ENCODE measurements at regions not wholly inside any gene's neighbourhood (a gene's known extent, or its start where the extent isn't known, plus 50 kb on each side); places are given as distances from the start of the nearest gene placed in this dataset.

DNA sequence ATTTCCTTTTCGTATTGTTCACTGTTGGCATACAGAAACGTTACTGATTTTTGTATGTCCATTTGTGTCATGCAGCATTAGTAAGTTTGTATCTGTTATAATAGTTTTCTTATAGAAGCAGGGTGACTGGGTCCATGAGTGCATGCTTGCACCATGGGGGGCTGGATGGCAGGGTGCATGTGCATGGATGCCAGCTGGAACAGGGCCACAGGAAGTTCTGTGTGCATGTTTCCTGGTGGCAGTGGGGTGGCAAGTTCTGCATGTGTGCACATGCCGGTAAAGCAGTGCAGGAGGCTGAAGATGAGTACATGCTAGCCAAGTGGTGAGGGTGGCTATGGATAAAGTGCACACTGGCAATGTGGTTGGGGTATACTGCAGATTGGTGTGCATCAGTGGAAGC, 468.0 kb upstream of the KLHL4 start:
- no peaks in the 10 kb centered on the region for H3K9me3 ChIP-seq (ENCODE audit: control insufficient read depth, insufficient read depth, low read depth, low read length)
- no peaks in the 10 kb centered on the region for H4K20me1 ChIP-seq (ENCODE audit: control insufficient read depth, extremely low read depth, insufficient read depth, low read length)
- no peaks in the 10 kb centered on the region for H3K36me3 ChIP-seq (ENCODE audit: control insufficient read depth, insufficient read depth, low read length)
- no peak overlapping the region for H2AFZ ChIP-seq (ENCODE audit: low read length)
- H3K27me3 ChIP-seq (ENCODE audit: control insufficient read depth, insufficient read depth, low read length) = no peaks in the 10 kb centered on the region
- H3K79me2 ChIP-seq (ENCODE audit: control insufficient read depth, insufficient read depth, low read length) = no peaks in the 10 kb centered on the region
- no peak for TF ChIP-seq EZH2 (IDR thresholded peaks at IDR 0.05; ENCODE audit: low read length, missing control alignments)
- TF ChIP-seq, protein P1, sequence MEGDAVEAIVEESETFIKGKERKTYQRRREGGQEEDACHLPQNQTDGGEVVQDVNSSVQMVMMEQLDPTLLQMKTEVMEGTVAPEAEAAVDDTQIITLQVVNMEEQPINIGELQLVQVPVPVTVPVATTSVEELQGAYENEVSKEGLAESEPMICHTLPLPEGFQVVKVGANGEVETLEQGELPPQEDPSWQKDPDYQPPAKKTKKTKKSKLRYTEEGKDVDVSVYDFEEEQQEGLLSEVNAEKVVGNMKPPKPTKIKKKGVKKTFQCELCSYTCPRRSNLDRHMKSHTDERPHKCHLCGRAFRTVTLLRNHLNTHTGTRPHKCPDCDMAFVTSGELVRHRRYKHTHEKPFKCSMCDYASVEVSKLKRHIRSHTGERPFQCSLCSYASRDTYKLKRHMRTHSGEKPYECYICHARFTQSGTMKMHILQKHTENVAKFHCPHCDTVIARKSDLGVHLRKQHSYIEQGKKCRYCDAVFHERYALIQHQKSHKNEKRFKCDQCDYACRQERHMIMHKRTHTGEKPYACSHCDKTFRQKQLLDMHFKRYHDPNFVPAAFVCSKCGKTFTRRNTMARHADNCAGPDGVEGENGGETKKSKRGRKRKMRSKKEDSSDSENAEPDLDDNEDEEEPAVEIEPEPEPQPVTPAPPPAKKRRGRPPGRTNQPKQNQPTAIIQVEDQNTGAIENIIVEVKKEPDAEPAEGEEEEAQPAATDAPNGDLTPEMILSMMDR (conservative IDR thresholded peaks at IDR 0.05 in 1 of 2, IDR thresholded peaks at IDR 0.05 in 1 of 2; ENCODE audit: low read depth in 1 of 2, low read length in 2 of 2) = no peak
- no peak overlapping the region for H3K9ac ChIP-seq (ENCODE audit: insufficient read depth, low read length)
- no peak overlapping the region for H3K27ac ChIP-seq (ENCODE audit: insufficient read depth, low read length)
- no peaks in the 10 kb centered on the region for H3K4me1 ChIP-seq (ENCODE audit: control insufficient read depth, extremely low read depth, insufficient read depth, low read length)
- H3K4me3 ChIP-seq (replicated peaks in 1 of 4; ENCODE audit: control extremely low read depth in 1 of 4, insufficient read depth in 1 of 4, low read depth in 3 of 4, low read length in 4 of 4) = no peak overlapping the region
- no peak for DNase-seq (ENCODE audit: low read depth in 2 of 2)
- no peak overlapping the region for H3K4me2 ChIP-seq (ENCODE audit: extremely low read depth, insufficient read depth, low read length)

- no peak overlapping the region for H3K27ac ChIP-seq (ENCODE audit: insufficient read depth, low read length)
- no peak overlapping the region for H3K9ac ChIP-seq (ENCODE audit: insufficient read depth, low read length)
- no peaks in the 10 kb centered on the region for H3K36me3 ChIP-seq (ENCODE audit: control insufficient read depth, insufficient read depth, low read length)
- no peaks in the 10 kb centered on the region for H4K20me1 ChIP-seq (ENCODE audit: control insufficient read depth, extremely low read depth, insufficient read depth, low read length)
- no peaks in the 10 kb centered on the region for H3K9me3 ChIP-seq (ENCODE audit: control insufficient read depth, insufficient read depth, low read depth, low read length)
- H3K27me3 ChIP-seq (ENCODE audit: control insufficient read depth, insufficient read depth, low read length) = no peaks in the 10 kb centered on the region
- H3K4me1 ChIP-seq (ENCODE audit: control insufficient read depth, extremely low read depth, insufficient read depth, low read length) = no peaks in the 10 kb centered on the region
- peak; percentile 2 to 40 for DNase-seq (ENCODE audit: low read depth in 2 of 2)
- no peak overlapping the region for H2AFZ ChIP-seq (ENCODE audit: low read length)
- H3K4me3 ChIP-seq (replicated peaks in 1 of 4; ENCODE audit: control extremely low read depth in 1 of 4, insufficient read depth in 1 of 4, low read depth in 3 of 4, low read length in 4 of 4) = no peak overlapping the region
- TF ChIP-seq EZH2 (IDR thresholded peaks at IDR 0.05; ENCODE audit: low read length, missing control alignments) = no peak
- TF ChIP-seq, protein P1 (conservative IDR thresholded peaks at IDR 0.05 in 1 of 2, IDR thresholded peaks at IDR 0.05 in 1 of 2; ENCODE audit: low read depth in 1 of 2, low read length in 2 of 2) = no peak
- H3K79me2 ChIP-seq (ENCODE audit: control insufficient read depth, insufficient read depth, low read length) = no peaks in the 10 kb centered on the region
- no peak overlapping the region for H3K4me2 ChIP-seq (ENCODE audit: extremely low read depth, insufficient read depth, low read length)
Measured at GRCh38 chrX:87063642-87064041, 454.0 kb upstream of the KLHL4 start.

- Histone ChIP-seq H3K4me1 (ENCODE audit: control insufficient read depth, extremely low read depth, insufficient read depth, low read length) (no peaks in the 10 kb centered on the region), H3K36me3 (ENCODE audit: control insufficient read depth, insufficient read depth, low read length) (no peaks in the 10 kb centered on the region), H2AFZ (ENCODE audit: low read length) (no peak overlapping the region), H3K9me3 (ENCODE audit: control insufficient read depth, insufficient read depth, low read depth, low read length) (no peaks in the 10 kb centered on the region), H3K79me2 (ENCODE audit: control insufficient read depth, insufficient read depth, low read length) (no peaks in the 10 kb centered on the region), H3K4me3 (replicated peaks in 1 of 4; ENCODE audit: control extremely low read depth in 1 of 4, insufficient read depth in 1 of 4, low read depth in 3 of 4, low read length in 4 of 4) (no peak overlapping the region), H3K27me3 (ENCODE audit: control insufficient read depth, insufficient read depth, low read length) (no peaks in the 10 kb centered on the region), H3K9ac (ENCODE audit: insufficient read depth, low read length) (no peak overlapping the region), H4K20me1 (ENCODE audit: control insufficient read depth, extremely low read depth, insufficient read depth, low read length) (no peaks in the 10 kb centered on the region), H3K27ac (ENCODE audit: insufficient read depth, low read length) (no peak overlapping the region), H3K4me2 (ENCODE audit: extremely low read depth, insufficient read depth, low read length) (no peak overlapping the region)
- no peak for TF ChIP-seq EZH2 (IDR thresholded peaks at IDR 0.05; ENCODE audit: low read length, missing control alignments)
- TF ChIP-seq, protein P1 (conservative IDR thresholded peaks at IDR 0.05 in 1 of 2, IDR thresholded peaks at IDR 0.05 in 1 of 2; ENCODE audit: low read depth in 1 of 2, low read length in 2 of 2) = no peak
- peak in 1 of 2 donors; percentile 52 for DNase-seq (ENCODE audit: low read depth in 2 of 2)
Measured at GRCh38 chrX:87064502-87064901, 453.1 kb upstream of the KLHL4 start.

Data from fibroblast of lung (primary cell).